Activated naive CD8-positive, alpha-beta T cell treated with anti-CD3 and anti-CD28 coated beads, Interleukin-2, amount 50 U/mL, for 24 hours (primary cell): ENCODE measurements at regions not wholly inside any gene's neighbourhood (a gene's known extent, or its start where the extent isn't known, plus 50 kb on each side); places are given as distances from the start of the nearest gene placed in this dataset.

ENCODE experiments used
- ATAC-seq: fragments of 150-1000 bp; cut with Tn5 transposase; one replicate; pipeline ENCODE4 v1.10.0; 2021
- DNase-seq: peaks from one replicate; pipeline ENCODE4 v3.0.0; 2021
- H3K27ac Mint-ChIP-seq: one replicate; pipeline ENCODE4 v1.8.0; 2021; ENCODE audit warnings: mild to moderate bottlenecking, mixed read lengths
- H3K27me3 Mint-ChIP-seq: one replicate; pipeline ENCODE4 v1.8.0; 2021; ENCODE audit warnings: mixed read lengths
- H3K36me3 Mint-ChIP-seq: one replicate; pipeline ENCODE4 v1.8.0; 2021; ENCODE audit warnings: low read depth, mixed read lengths
- H3K4me1 Mint-ChIP-seq: one replicate; pipeline ENCODE4 v1.8.0; 2021; ENCODE audit warnings: mixed read lengths
- H3K4me3 Mint-ChIP-seq: one replicate; pipeline ENCODE4 v1.8.0; 2021; ENCODE audit warnings: mild to moderate bottlenecking, moderate library complexity, mixed read lengths
- H3K9me3 Mint-ChIP-seq: one replicate; pipeline ENCODE4 v1.8.0; 2021; ENCODE audit warnings: mixed read lengths

GRCh38 chr2:158024288-158024898 lies 77.3 kb upstream of the UPP2 start:
- Mint-ChIP-seq H3K4me3 (no peak overlapping the region), H3K27me3 (peaks cover 2% of the 10 kb centered on the region), H3K4me1 (no peaks in the 10 kb centered on the region), H3K36me3 (no peaks in the 10 kb centered on the region), H3K9me3 (no peaks in the 10 kb centered on the region), H3K27ac (no peak overlapping the region)
- DNase-seq (peak; percentile 59), ATAC-seq (no peak)

- DNase-seq (no peak), ATAC-seq (no peak)
- H3K9me3 Mint-ChIP-seq: no peaks in the 10 kb centered on the region
- no peaks in the 10 kb centered on the region for H3K36me3 Mint-ChIP-seq
- H3K27me3 Mint-ChIP-seq: peaks cover 2% of the 10 kb centered on the region
- no peak overlapping the region for H3K27ac Mint-ChIP-seq
- no peaks in the 10 kb centered on the region for H3K4me1 Mint-ChIP-seq
- H3K4me3 Mint-ChIP-seq: no peak overlapping the region
Observed at GRCh38 chr2:158022888-158023287, 78.8 kb upstream of the UPP2 start.

GRCh38 chr2:158021226-158021625 lies 80.5 kb upstream of the UPP2 start:
- Mint-ChIP-seq H3K36me3 (no peaks in the 10 kb centered on the region), H3K27ac (no peak overlapping the region), H3K4me3 (no peak overlapping the region), H3K9me3 (no peaks in the 10 kb centered on the region), H3K27me3 (peaks cover 2% of the 10 kb centered on the region), H3K4me1 (no peaks in the 10 kb centered on the region)
- ATAC-seq: no peak
- DNase-seq: no peak

- Mint-ChIP-seq H3K9me3 (no peaks in the 10 kb centered on the region), H3K27me3 (no peaks in the 10 kb centered on the region), H3K36me3 (no peaks in the 10 kb centered on the region), H3K27ac (peak overlapping the region; percentile 26), H3K4me3 (no peak overlapping the region), H3K4me1 (peaks cover 10% of the 10 kb centered on the region)
- ATAC-seq (no peak), DNase-seq (no peak)
Observed at GRCh38 chr2:158015428-158016076, 86.1 kb upstream of the UPP2 start.

- Mint-ChIP-seq H3K27me3 (peaks cover 2% of the 10 kb centered on the region), H3K4me3 (no peak overlapping the region), H3K4me1 (peaks cover 12% of the 10 kb centered on the region), H3K9me3 (no peaks in the 10 kb centered on the region), H3K27ac (no peak overlapping the region), H3K36me3 (no peaks in the 10 kb centered on the region)
- DNase-seq: no peak
- no peak for ATAC-seq
Observed at GRCh38 chr2:158013891-158014290, 87.8 kb upstream of the UPP2 start.

GRCh38 chr2:158011055-158011771 lies 90.5 kb upstream of the UPP2 start:
- H3K27ac Mint-ChIP-seq: no peak overlapping the region
- H3K27me3 Mint-ChIP-seq: peaks cover 2% of the 10 kb centered on the region
- H3K4me3 Mint-ChIP-seq: no peak overlapping the region
- peaks cover 14% of the 10 kb centered on the region for H3K4me1 Mint-ChIP-seq
- H3K36me3 Mint-ChIP-seq: no peaks in the 10 kb centered on the region
- no peaks in the 10 kb centered on the region for H3K9me3 Mint-ChIP-seq
- DNase-seq (no peak), ATAC-seq (peak; percentile 80)

- no peaks in the 10 kb centered on the region for H3K36me3 Mint-ChIP-seq
- no peak for DNase-seq
- H3K27ac Mint-ChIP-seq: no peak overlapping the region
- no peak overlapping the region for H3K4me3 Mint-ChIP-seq
- H3K4me1 Mint-ChIP-seq: peaks cover 9% of the 10 kb centered on the region
- no peaks in the 10 kb centered on the region for H3K9me3 Mint-ChIP-seq
- no peak for ATAC-seq
- peaks cover 2% of the 10 kb centered on the region for H3K27me3 Mint-ChIP-seq
Observed at GRCh38 chr2:158009399-158009798, 92.3 kb upstream of the UPP2 start.

GRCh38 chr2:158006961-158007719 lies 94.5 kb upstream of the UPP2 start:
- Mint-ChIP-seq H3K4me3 (no peak overlapping the region), H3K27me3 (peaks cover 2% of the 10 kb centered on the region), H3K4me1 (peaks cover 9% of the 10 kb centered on the region), H3K27ac (no peak overlapping the region), H3K9me3 (no peaks in the 10 kb centered on the region), H3K36me3 (no peaks in the 10 kb centered on the region)
- DNase-seq (peak; percentile 8), ATAC-seq (peak; percentile 71)

- H3K4me3 Mint-ChIP-seq: no peak overlapping the region
- peaks cover 2% of the 10 kb centered on the region for H3K4me1 Mint-ChIP-seq
- H3K27me3 Mint-ChIP-seq: no peaks in the 10 kb centered on the region
- DNase-seq (no peak), ATAC-seq (no peak)
- H3K9me3 Mint-ChIP-seq: no peaks in the 10 kb centered on the region
- no peaks in the 10 kb centered on the region for H3K36me3 Mint-ChIP-seq
- no peak overlapping the region for H3K27ac Mint-ChIP-seq
Observed at GRCh38 chr2:158004126-158004764, 97.4 kb upstream of the UPP2 start.

- Mint-ChIP-seq H3K36me3 (peaks cover 1% of the 10 kb centered on the region), H3K27ac (no peak overlapping the region), H3K9me3 (peaks cover 4% of the 10 kb centered on the region), H3K27me3 (no peaks in the 10 kb centered on the region), H3K4me3 (no peak overlapping the region), H3K4me1 (no peaks in the 10 kb centered on the region)
- no peak for ATAC-seq
- no peak for DNase-seq
Observed at GRCh38 chr2:158002079-158002478, 99.6 kb upstream of the UPP2 start.

- Mint-ChIP-seq H3K36me3 (peaks cover 1% of the 10 kb centered on the region), H3K9me3 (peaks cover 4% of the 10 kb centered on the region), H3K4me3 (no peak overlapping the region), H3K4me1 (no peaks in the 10 kb centered on the region), H3K27me3 (no peaks in the 10 kb centered on the region), H3K27ac (no peak overlapping the region)
- ATAC-seq (no peak), DNase-seq (no peak)
Observed at GRCh38 chr2:157996799-157997198, 104.9 kb upstream of the UPP2 start.

- H3K9me3 Mint-ChIP-seq: peaks cover 4% of the 10 kb centered on the region
- H3K4me1 Mint-ChIP-seq: no peaks in the 10 kb centered on the region
- no peak overlapping the region for H3K4me3 Mint-ChIP-seq
- H3K36me3 Mint-ChIP-seq: peaks cover 1% of the 10 kb centered on the region
- no peak for DNase-seq
- ATAC-seq: no peak
- no peaks in the 10 kb centered on the region for H3K27me3 Mint-ChIP-seq
- no peak overlapping the region for H3K27ac Mint-ChIP-seq
Observed at GRCh38 chr2:157995117-157995516, 106.6 kb upstream of the UPP2 start.

GRCh38 chr2:157991932-157992331 lies 109.7 kb upstream of the UPP2 start:
- Mint-ChIP-seq H3K36me3 (no peaks in the 10 kb centered on the region), H3K27me3 (peaks cover 1% of the 10 kb centered on the region), H3K27ac (no peak overlapping the region), H3K4me3 (no peak overlapping the region), H3K9me3 (no peaks in the 10 kb centered on the region), H3K4me1 (no peaks in the 10 kb centered on the region)
- DNase-seq (no peak), ATAC-seq (no peak)

GRCh38 chr2:157990173-157990572 lies 111.5 kb upstream of the UPP2 start:
- DNase-seq (no peak), ATAC-seq (no peak)
- Mint-ChIP-seq H3K36me3 (no peaks in the 10 kb centered on the region), H3K4me3 (no peak overlapping the region), H3K27me3 (peaks cover 1% of the 10 kb centered on the region), H3K27ac (no peak overlapping the region), H3K4me1 (no peaks in the 10 kb centered on the region), H3K9me3 (no peaks in the 10 kb centered on the region)
